HG03469 (cell line): ENCODE measurements at regions not wholly inside any gene's neighbourhood (a gene's known extent, or its start where the extent isn't known, plus 50 kb on each side); places are given as distances from the start of the nearest gene placed in this dataset.
"Not testable (repeated sequence)": the region's sequence is repeated elsewhere in the genome, so short reads cannot be mapped to it uniquely, and the experiment has no call there.

Experiments
- ATAC-seq: cut with Tn5 transposase; IDR thresholded peaks from one replicate; pipeline ENCODE4 v1.9.1; 2021; ENCODE audit warnings: mild to moderate bottlenecking, moderate library complexity, moderate number of reproducible peaks; ENCODE audit not compliant: unreplicated experiment

DNA sequence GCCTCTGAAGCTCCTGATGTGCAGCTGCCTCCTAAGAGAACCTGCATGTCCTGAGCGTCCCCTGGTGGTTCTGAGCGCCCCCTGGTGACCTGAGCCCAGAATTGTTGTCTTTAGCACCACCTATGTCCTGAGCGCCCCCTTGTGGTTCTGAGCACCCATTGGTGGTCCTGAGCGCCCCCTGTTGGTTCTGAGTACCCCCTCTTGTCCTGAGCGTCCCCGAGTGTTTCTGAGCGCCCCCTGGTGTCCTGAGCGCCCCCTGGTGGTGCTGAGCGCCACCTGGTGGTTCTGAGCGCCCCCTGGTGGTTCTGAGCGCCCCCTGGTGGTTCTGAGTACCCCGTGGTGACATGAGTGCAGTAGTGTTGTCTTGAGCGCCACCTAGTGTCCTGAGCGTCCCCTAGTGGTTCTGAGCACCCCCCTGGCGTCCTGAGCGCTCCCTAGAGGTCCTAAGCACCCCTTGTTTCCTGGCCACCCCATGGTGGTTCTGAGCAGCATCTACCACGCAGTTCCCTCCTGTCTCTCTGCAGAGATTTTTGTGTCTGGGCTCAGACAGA lies 782.5 kb downstream of the TMEM121 start:
- ATAC-seq: no peak

- ATAC-seq: no peak
Observed at GRCh38 chr14:106309423-106309822, 783.0 kb downstream of the TMEM121 start.

GRCh38 chr14:106315436-106315835 lies 789.1 kb downstream of the TMEM121 start:
- ATAC-seq: no peak

- ATAC-seq: no peak
Observed at GRCh38 chr14:106317593-106317992, 791.2 kb downstream of the TMEM121 start.

DNA sequence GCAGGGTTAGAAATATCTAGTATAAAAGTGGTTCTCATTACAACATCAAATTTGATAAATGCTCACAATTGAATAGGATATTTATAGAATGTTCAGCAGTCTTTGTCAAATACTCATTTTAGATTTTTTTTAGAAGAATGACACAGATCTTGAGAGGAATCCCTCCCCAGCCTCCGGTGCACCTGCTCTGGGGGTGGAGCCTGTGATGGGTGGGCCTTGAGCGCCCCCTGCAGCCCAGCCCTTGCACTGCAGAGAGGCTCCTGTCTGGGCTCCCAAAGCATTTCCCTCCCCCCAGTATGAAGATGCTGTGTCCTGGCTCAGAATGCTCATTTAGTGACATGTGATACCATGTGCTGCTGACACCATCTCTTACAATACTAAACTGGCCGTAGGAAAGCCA lies 792.3 kb downstream of the TMEM121 start:
- ATAC-seq: no peak

DNA sequence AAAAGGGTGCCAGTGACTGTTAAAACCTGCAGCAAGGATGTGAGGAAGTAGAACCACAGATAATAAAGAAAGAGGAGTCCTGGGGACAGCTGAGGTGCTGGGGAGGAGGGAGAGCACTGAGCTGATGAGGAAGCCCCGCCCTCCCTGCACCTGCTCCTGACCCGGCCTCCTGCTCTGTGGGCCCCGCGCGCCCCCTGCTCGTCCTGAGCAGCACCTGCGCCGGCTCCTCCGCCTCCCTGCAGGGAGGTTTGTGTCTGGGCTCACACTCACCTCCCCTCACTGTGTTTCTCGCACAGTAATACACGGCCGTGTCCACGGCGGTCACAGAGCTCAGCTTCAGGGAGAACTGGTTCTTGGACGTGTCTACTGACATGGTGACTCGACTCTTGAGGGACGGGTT lies 797.6 kb downstream of the TMEM121 start:
- ATAC-seq: not testable (repeated sequence)

GRCh38 chr14:106327234-106327633 lies 800.9 kb downstream of the TMEM121 start:
- ATAC-seq: no peak

DNA sequence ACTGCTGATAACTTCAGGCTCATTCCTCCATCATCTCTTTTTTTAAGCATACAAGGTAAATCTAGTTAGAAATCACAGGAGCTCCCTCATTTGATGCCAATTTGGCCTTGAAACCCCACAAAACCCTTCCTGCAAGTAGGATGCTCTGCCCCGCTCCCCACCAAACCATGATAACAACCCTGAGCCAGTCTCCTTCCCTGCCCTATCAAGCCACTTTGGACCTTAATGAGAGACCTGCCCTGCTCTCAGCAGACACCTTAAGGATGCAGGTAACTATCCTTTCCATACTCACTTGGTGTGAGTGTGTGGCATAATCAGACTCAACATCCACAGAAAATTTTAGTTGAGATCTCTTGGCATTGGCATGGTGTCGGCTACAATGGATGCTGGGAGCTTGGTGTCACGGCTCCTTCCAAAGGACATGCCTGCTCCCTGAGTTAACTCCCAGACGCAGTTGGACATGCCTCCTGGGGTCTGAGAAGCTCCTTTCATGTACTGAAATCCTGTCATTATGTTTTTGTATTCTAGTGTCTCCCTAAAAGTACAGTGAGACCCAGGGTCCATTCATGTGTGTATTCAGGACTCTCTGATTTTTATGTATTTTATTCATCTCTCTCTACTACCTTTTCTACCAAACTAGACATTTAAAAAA lies 801.4 kb downstream of the TMEM121 start:
- ATAC-seq: not testable (repeated sequence)

- ATAC-seq: not testable (repeated sequence)
Observed at GRCh38 chr14:106329243-106329642, 802.9 kb downstream of the TMEM121 start.

DNA sequence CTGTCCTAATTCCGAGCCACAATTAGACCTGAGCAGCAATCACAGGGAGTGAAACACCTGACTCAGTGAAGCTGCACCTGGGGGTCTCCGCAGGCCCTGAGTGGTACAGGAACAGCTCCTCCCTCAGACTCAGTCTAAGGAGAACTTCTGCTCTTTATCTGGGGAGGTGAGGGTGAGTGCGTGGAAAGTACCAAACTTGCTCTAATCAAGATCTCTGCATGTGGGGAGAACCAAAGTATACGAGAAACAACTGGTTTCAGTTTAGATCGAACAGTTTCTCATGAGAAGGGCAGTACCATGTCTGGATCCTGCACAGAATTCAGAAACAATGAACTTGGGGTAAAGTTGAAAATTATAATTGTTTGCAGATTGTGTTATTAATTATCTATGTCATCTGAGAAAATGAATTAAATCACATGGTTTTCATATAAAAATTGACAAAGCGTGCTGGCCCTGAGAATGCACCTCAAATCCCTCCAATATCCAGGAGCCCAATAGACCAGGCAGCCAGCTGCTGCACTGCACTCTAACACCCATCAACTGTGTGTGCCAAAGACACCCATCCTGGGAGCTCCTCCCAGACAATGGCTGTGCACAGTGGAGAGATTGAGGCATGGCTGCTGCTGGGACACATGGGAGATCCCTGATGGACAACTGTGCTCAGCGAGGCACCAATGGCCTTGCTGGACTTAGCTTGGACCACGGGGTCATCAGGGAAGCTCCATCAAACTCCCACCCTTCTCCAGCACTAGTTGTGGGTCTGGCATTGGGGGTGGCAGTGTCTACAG lies 803.8 kb downstream of the TMEM121 start:
- not testable (repeated sequence) for ATAC-seq

DNA sequence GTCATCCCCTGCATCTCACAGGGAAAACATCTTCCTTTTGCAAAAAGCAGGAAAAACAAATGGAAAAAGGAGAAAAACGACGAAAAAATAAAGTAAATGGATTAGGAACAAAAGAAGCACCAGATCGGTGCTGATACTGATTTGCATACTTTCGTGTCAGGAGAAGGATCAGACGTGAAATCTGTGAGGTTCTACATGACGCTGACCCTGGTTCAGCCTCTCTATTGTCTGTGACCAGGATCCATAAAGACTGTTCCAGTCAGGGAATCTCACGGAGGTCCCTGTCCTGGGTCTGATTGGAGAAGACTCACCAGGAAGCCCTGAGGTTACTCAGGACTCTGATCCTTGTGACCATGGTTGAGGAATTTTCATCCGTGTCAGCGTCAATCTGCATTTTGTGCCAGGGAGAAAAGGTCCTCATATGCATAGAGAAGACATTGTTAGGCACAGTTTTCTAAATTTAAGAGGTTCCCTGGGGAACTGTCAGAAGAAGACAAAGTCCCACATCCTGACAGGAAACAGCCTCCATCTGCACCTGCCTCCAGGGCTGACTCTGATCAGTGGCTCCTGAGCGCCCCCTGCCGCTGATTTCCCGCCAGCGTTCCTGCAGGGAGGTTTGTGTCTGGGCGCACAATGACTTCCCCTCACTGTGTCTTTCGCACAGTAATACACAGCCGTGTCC lies 808.2 kb downstream of the TMEM121 start:
- not testable (repeated sequence) for ATAC-seq

- ATAC-seq: not testable (repeated sequence)
Observed at GRCh38 chr14:106335110-106335429, 808.7 kb downstream of the TMEM121 start.

DNA sequence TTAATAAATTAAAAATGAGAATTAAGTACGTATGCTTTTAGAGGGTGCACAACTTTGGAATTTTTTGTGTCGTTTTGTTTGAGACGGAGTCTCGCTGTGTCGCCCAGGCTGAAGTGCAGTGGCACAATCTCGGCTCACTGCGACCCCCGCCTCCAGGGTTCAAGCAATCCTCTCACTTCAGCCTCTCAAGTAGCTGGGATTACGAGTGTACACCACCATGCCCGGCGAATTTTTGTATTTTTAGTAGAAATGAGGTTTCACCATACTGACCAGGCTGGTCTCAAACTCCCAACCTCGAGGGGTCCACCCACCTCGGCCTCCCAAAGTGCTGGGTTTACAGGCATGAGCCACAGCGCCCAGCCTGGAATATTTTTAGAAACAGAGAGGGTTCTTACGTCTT lies 812.4 kb downstream of the TMEM121 start:
- ATAC-seq: not testable (repeated sequence)

DNA sequence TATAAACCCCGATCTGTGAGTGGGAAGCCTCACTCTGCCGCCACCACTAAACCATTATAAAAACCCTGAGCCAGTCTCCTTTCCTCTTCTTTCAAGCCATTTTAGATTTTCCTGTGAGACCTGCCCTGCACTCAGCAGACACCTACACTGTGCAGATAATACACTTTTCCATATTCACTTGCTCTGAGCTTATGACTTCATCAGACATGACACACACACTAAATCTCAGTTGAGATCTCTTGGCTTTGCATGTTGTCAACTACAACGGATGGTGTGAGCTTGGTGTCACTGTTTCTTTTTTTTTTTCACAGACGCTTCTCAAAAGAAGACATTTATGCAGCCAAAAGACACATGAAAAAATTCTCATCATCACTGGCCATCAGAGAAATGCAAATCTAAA lies 814.3 kb downstream of the TMEM121 start:
- not testable (repeated sequence) for ATAC-seq

GRCh38 chr14:106341161-106341560 lies 814.8 kb downstream of the TMEM121 start:
- not testable (repeated sequence) for ATAC-seq

GRCh38 chr14:106343626-106344025 lies 817.2 kb downstream of the TMEM121 start:
- ATAC-seq: no peak

- not testable (repeated sequence) for ATAC-seq
Observed at GRCh38 chr14:106344065-106344614, 817.8 kb downstream of the TMEM121 start.

- not testable (repeated sequence) for ATAC-seq
Observed at GRCh38 chr14:106344791-106345479, 818.6 kb downstream of the TMEM121 start.

GRCh38 chr14:106346084-106346483 lies 819.7 kb downstream of the TMEM121 start:
- no peak for ATAC-seq

GRCh38 chr14:106346534-106347290 lies 820.3 kb downstream of the TMEM121 start:
- ATAC-seq: no peak
